Body of pancreas (tissue), 4 donors: ENCODE measurements at regions not wholly inside any gene's neighbourhood (a gene's known extent, or its start where the extent isn't known, plus 50 kb on each side); places are given as distances from the start of the nearest gene placed in this dataset.
"Not testable (repeated sequence)": the region's sequence is repeated elsewhere in the genome, so short reads cannot be mapped to it uniquely, and the experiment has no call there.

Experiments used
- CTCF ChIP-seq, 7 experiments: fragments of 450-650 bp in 4 of 7; fragments of 200-600 bp in 3 of 7; sonication (generic) in 3 of 7; IDR thresholded peaks; one replicate each; pipeline ENCODE4 v1.5.1; 2016 to 2019; ENCODE audit warnings: antibody characterized with exemption in 7 of 7
- POLR2A ChIP-seq, 3 donors: fragments of 450-650 bp; IDR thresholded peaks; one replicate each; pipeline ENCODE4 v1.6.1; 2016; ENCODE audit warnings: antibody characterized with exemption in 3 of 3, mild to moderate bottlenecking in 2 of 3

- not testable (repeated sequence) for TF ChIP-seq CTCF, POLR2A (IDR thresholded peaks at IDR 0.05)
Observed at GRCh38 chr1:88110-88509, 363.4 kb downstream of the OR4F29 start.
